Embryonic facial prominence (tissue), 1 donor: ENCODE measurements at regions not wholly inside any gene's neighbourhood (a gene's known extent, or its start where the extent isn't known, plus 50 kb on each side); places are given as distances from the start of the nearest gene placed in this dataset.
"Not testable (repeated sequence)": the region's sequence is repeated elsewhere in the genome, so short reads cannot be mapped to it uniquely, and the experiment has no call there.

Source experiments
- DNase-seq: peaks from one replicate; pipeline ENCODE4 v3.0.0-alpha.2; 2016; ENCODE audit errors: extremely low spot score

- no peak for DNase-seq
These were observed 199.9 kb upstream of the SATB1 start for GRCh38 chr3:18625085-18625484.

- DNase-seq = no peak
These were observed 198.1 kb upstream of the SATB1 start for GRCh38 chr3:18623220-18623619.

- no peak for DNase-seq
These were observed 193.6 kb upstream of the SATB1 start for GRCh38 chr3:18618723-18619122.

GRCh38 chr3:18611991-18612390, 186.9 kb upstream of the SATB1 start:
- DNase-seq = no peak

- DNase-seq = no peak
These were observed 184.0 kb upstream of the SATB1 start for GRCh38 chr3:18609187-18609586.

- no peak for DNase-seq
These were observed 172.8 kb upstream of the SATB1 start for GRCh38 chr3:18597919-18598318.

- DNase-seq = no peak
These were observed 168.1 kb upstream of the SATB1 start for GRCh38 chr3:18593231-18593630.

- no peak for DNase-seq
These were observed 166.0 kb upstream of the SATB1 start for GRCh38 chr3:18591120-18591519.

- no peak for DNase-seq
These were observed 160.9 kb upstream of the SATB1 start for GRCh38 chr3:18586076-18586475.

GRCh38 chr3:18585004-18585968, 160.1 kb upstream of the SATB1 start:
- DNase-seq = no peak

- DNase-seq = no peak
These were observed 155.1 kb upstream of the SATB1 start for GRCh38 chr3:18580268-18580667.

GRCh38 chr3:18579661-18580060, 154.5 kb upstream of the SATB1 start:
- DNase-seq = no peak

- DNase-seq = no peak
These were observed 150.4 kb upstream of the SATB1 start for GRCh38 chr3:18575573-18575972.

GRCh38 chr3:18572809-18573208, 147.7 kb upstream of the SATB1 start:
- no peak for DNase-seq

GRCh38 chr3:18567293-18567692, 142.2 kb upstream of the SATB1 start:
- no peak for DNase-seq

GRCh38 chr3:18562364-18563154, 137.4 kb upstream of the SATB1 start:
- no peak for DNase-seq

- no peak for DNase-seq
These were observed 134.2 kb upstream of the SATB1 start for GRCh38 chr3:18559331-18559842.

- no peak for DNase-seq
These were observed 133.4 kb upstream of the SATB1 start for GRCh38 chr3:18558507-18558906.

GRCh38 chr3:18557216-18557615, 132.1 kb upstream of the SATB1 start:
- no peak for DNase-seq

- DNase-seq = no peak
These were observed 131.5 kb upstream of the SATB1 start for GRCh38 chr3:18556503-18557135.

GRCh38 chr3:18556001-18556408, 130.9 kb upstream of the SATB1 start:
- no peak for DNase-seq

GRCh38 chr3:18552579-18553105, 127.5 kb upstream of the SATB1 start:
- not testable (repeated sequence) for DNase-seq
